Astrocyte (in vitro differentiated cells and primary cell): ENCODE measurements at regions not wholly inside any gene's neighbourhood (a gene's known extent, or its start where the extent isn't known, plus 50 kb on each side); places are given as distances from the start of the nearest gene placed in this dataset.

ENCODE experiments used
- DNase-seq: peaks from one replicate; pipeline ENCODE4 v3.0.0-alpha.2; 2010; ENCODE audit warnings: low read depth
- FAIRE-seq: peaks from 2 replicates; lab custom pipeline; 2011; peaks lifted over from hg19 to GRCh38; lab: Jason Lieb, UNC
- H2AFZ ChIP-seq: 2 replicates; pipeline ENCODE4 v1.6.0; 2012; ENCODE audit warnings: low read depth, low read length, inconsistent platforms
- H3K27ac ChIP-seq: 2 replicates; pipeline ENCODE4 v1.5.1; 2011; ENCODE audit warnings: low read depth, low read length, inconsistent platforms
- H3K27me3 ChIP-seq: 2 replicates; pipeline ENCODE4 v1.6.0; 2011; ENCODE audit warnings: low read length, inconsistent platforms; ENCODE audit not compliant: insufficient read depth
- H3K36me3 ChIP-seq: 2 replicates; pipeline ENCODE4 v1.5.1; 2011; ENCODE audit warnings: low read length, inconsistent platforms; ENCODE audit not compliant: insufficient read depth
- H3K4me1 ChIP-seq: 2 replicates; pipeline ENCODE4 v1.5.1; 2011; ENCODE audit warnings: low read length, inconsistent platforms; ENCODE audit not compliant: insufficient read depth
- H3K4me2 ChIP-seq: 2 replicates; pipeline ENCODE4 v1.6.0; 2012; ENCODE audit warnings: low read length, inconsistent platforms
- H3K4me3 ChIP-seq: 2 replicates; pipeline ENCODE4 v1.5.1; 2011; ENCODE audit warnings: low read depth, mild to moderate bottlenecking, low read length, inconsistent platforms; ENCODE audit not compliant: insufficient read depth
- H3K79me2 ChIP-seq: 2 replicates; pipeline ENCODE4 v1.6.0; 2012; ENCODE audit warnings: mild to moderate bottlenecking, low read length, inconsistent platforms; ENCODE audit not compliant: insufficient read depth
- H3K9ac ChIP-seq: 2 replicates; pipeline ENCODE4 v1.6.0; 2012; ENCODE audit warnings: mild to moderate bottlenecking, low read length, inconsistent platforms
- H3K9me3 ChIP-seq: 2 replicates; pipeline ENCODE4 v1.5.1; 2012; ENCODE audit warnings: low read depth, mild to moderate bottlenecking, low read length, inconsistent platforms; ENCODE audit not compliant: insufficient read depth
- H4K20me1 ChIP-seq: 2 replicates; pipeline ENCODE4 v1.6.0; 2012; ENCODE audit warnings: low read length, inconsistent platforms; ENCODE audit not compliant: insufficient read depth
- H3K27ac Mint-ChIP-seq: one replicate; pipeline ENCODE4 v1.8.0; 2021; ENCODE audit warnings: mild to moderate bottlenecking, mixed read lengths; ENCODE audit not compliant: unreplicated experiment
- H3K27me3 Mint-ChIP-seq: one replicate; pipeline ENCODE4 v1.8.0; 2021; ENCODE audit warnings: low read depth, mixed read lengths; ENCODE audit not compliant: unreplicated experiment
- H3K36me3 Mint-ChIP-seq: one replicate; pipeline ENCODE4 v1.8.0; 2021; ENCODE audit warnings: low read depth, mixed read lengths; ENCODE audit not compliant: unreplicated experiment
- H3K4me1 Mint-ChIP-seq: one replicate; pipeline ENCODE4 v1.8.0; 2021; ENCODE audit warnings: low read depth, mixed read lengths; ENCODE audit not compliant: unreplicated experiment
- H3K4me3 Mint-ChIP-seq: one replicate; pipeline ENCODE4 v1.8.0; 2021; ENCODE audit warnings: mild to moderate bottlenecking, moderate library complexity, mixed read lengths; ENCODE audit not compliant: unreplicated experiment
- H3K9me3 Mint-ChIP-seq: one replicate; pipeline ENCODE4 v1.8.0; 2021; ENCODE audit warnings: mild to moderate bottlenecking, mixed read lengths; ENCODE audit not compliant: unreplicated experiment
- CTCF ChIP-seq: IDR thresholded peaks from 2 replicates; pipeline ENCODE4 v1.5.1; 2011; ENCODE audit warnings: low read depth, mild to moderate bottlenecking, inconsistent platforms, low read length, moderate library complexity; ENCODE audit not compliant: insufficient read depth
- EZH2 ChIP-seq: IDR thresholded peaks from 2 replicates; pipeline ENCODE4 v1.6.1; 2012; ENCODE audit warnings: mild to moderate bottlenecking, low read length, inconsistent platforms; ENCODE audit not compliant: insufficient read depth

- H3K9ac ChIP-seq: no peak overlapping the region
- H3K27me3 ChIP-seq: no peaks in the 10 kb centered on the region
- H3K27me3 Mint-ChIP-seq: no peaks in the 10 kb centered on the region
- no peak overlapping the region for H3K4me2 ChIP-seq
- no peak overlapping the region for H3K4me3 ChIP-seq
- FAIRE-seq (no peak), DNase-seq (peak; percentile 52)
- no peak overlapping the region for H3K4me3 Mint-ChIP-seq
- H2AFZ ChIP-seq: no peak overlapping the region
- H3K36me3 Mint-ChIP-seq: no peaks in the 10 kb centered on the region
- TF ChIP-seq EZH2: no peak
- no peak for TF ChIP-seq CTCF
- H3K27ac Mint-ChIP-seq: no peak overlapping the region
- H3K4me1 ChIP-seq: peaks cover 4% of the 10 kb centered on the region
- no peaks in the 10 kb centered on the region for H3K79me2 ChIP-seq
- no peaks in the 10 kb centered on the region for H3K9me3 ChIP-seq
- no peaks in the 10 kb centered on the region for H3K36me3 ChIP-seq
- H3K27ac ChIP-seq: peak overlapping the region; percentile 39
- no peaks in the 10 kb centered on the region for H4K20me1 ChIP-seq
- H3K9me3 Mint-ChIP-seq: no peaks in the 10 kb centered on the region
- no peaks in the 10 kb centered on the region for H3K4me1 Mint-ChIP-seq
These were observed 236.2 kb downstream of the NNT start for GRCh38 chr5:43839218-43839617.

- H3K4me3 Mint-ChIP-seq: no peak overlapping the region
- H3K4me1 ChIP-seq: peaks cover 4% of the 10 kb centered on the region
- H3K9me3 Mint-ChIP-seq: no peaks in the 10 kb centered on the region
- no peaks in the 10 kb centered on the region for H3K9me3 ChIP-seq
- H3K27ac ChIP-seq: no peak overlapping the region
- H3K36me3 ChIP-seq: no peaks in the 10 kb centered on the region
- no peak overlapping the region for H3K27ac Mint-ChIP-seq
- DNase-seq (no peak), FAIRE-seq (no peak)
- H4K20me1 ChIP-seq: no peaks in the 10 kb centered on the region
- no peaks in the 10 kb centered on the region for H3K27me3 ChIP-seq
- TF ChIP-seq EZH2 (no peak), CTCF (no peak)
- H3K9ac ChIP-seq: no peak overlapping the region
- no peaks in the 10 kb centered on the region for H3K36me3 Mint-ChIP-seq
- H3K4me1 Mint-ChIP-seq: no peaks in the 10 kb centered on the region
- H3K27me3 Mint-ChIP-seq: no peaks in the 10 kb centered on the region
- no peaks in the 10 kb centered on the region for H3K79me2 ChIP-seq
- no peak overlapping the region for H3K4me2 ChIP-seq
- no peak overlapping the region for H3K4me3 ChIP-seq
- no peak overlapping the region for H2AFZ ChIP-seq
These were observed 235.0 kb downstream of the NNT start for GRCh38 chr5:43837996-43838395.

GRCh38 chr5:43837091-43837490, 234.1 kb downstream of the NNT start:
- DNase-seq: no peak
- TF ChIP-seq CTCF: no peak
- no peak for TF ChIP-seq EZH2
- no peaks in the 10 kb centered on the region for H3K36me3 Mint-ChIP-seq

More at GRCh38 chr5:43837091-43837490, 234.1 kb downstream of the NNT start:
- Histone ChIP-seq H3K27ac (no peak overlapping the region), H2AFZ (no peak overlapping the region), H4K20me1 (no peaks in the 10 kb centered on the region), H3K9me3 (no peaks in the 10 kb centered on the region), H3K79me2 (no peaks in the 10 kb centered on the region), H3K27me3 (no peaks in the 10 kb centered on the region), H3K9ac (no peak overlapping the region), H3K4me2 (no peak overlapping the region), H3K36me3 (no peaks in the 10 kb centered on the region), H3K4me1 (peaks cover 4% of the 10 kb centered on the region), H3K4me3 (no peak overlapping the region)
- no peak overlapping the region for H3K27ac Mint-ChIP-seq
- no peaks in the 10 kb centered on the region for H3K4me1 Mint-ChIP-seq
- no peak overlapping the region for H3K4me3 Mint-ChIP-seq
- H3K27me3 Mint-ChIP-seq: no peaks in the 10 kb centered on the region
- H3K9me3 Mint-ChIP-seq: no peaks in the 10 kb centered on the region
- no peak for FAIRE-seq
